ENCODE measurements at regions not wholly inside any gene's neighbourhood (a gene's known extent, or its start where the extent isn't known, plus 50 kb on each side); places are given as distances from the start of the nearest gene placed in this dataset.

DNA sequence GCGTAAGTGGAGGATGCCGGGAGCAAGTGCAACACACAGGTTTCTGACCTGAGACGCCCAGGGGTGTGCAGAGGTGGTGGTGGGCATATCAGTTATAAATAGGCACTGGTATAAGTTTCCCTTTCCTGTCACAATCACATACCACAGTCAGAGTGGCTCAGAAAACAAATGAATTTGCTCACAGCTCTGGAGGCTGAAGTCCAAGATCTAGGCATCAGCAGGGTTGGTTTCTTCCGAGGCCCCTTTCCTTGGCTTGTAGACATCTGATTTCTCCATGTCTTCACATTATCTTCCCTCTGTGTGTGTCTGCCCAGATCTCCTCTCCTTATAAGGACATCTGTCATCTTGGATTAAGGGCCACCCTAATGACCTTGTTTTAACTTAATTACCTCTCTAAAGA lies 250.5 kb upstream of the TNRC6C start:
- Histone ChIP-seq H3K4me3 (ENCODE audit: low read depth, low read length) (no peak overlapping the region), H3K27me3 (ENCODE audit: control insufficient read depth, insufficient read depth, low read length) (no peaks in the 10 kb centered on the region), H3K36me3 (ENCODE audit: control insufficient read depth, insufficient read depth, low read length) (no peaks in the 10 kb centered on the region)
- TF ChIP-seq, protein P1, sequence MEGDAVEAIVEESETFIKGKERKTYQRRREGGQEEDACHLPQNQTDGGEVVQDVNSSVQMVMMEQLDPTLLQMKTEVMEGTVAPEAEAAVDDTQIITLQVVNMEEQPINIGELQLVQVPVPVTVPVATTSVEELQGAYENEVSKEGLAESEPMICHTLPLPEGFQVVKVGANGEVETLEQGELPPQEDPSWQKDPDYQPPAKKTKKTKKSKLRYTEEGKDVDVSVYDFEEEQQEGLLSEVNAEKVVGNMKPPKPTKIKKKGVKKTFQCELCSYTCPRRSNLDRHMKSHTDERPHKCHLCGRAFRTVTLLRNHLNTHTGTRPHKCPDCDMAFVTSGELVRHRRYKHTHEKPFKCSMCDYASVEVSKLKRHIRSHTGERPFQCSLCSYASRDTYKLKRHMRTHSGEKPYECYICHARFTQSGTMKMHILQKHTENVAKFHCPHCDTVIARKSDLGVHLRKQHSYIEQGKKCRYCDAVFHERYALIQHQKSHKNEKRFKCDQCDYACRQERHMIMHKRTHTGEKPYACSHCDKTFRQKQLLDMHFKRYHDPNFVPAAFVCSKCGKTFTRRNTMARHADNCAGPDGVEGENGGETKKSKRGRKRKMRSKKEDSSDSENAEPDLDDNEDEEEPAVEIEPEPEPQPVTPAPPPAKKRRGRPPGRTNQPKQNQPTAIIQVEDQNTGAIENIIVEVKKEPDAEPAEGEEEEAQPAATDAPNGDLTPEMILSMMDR (IDR thresholded peaks at IDR 0.05; ENCODE audit: insufficient read depth, low read length, severe bottlenecking) = no peak
- FAIRE-seq (no peak), DNase-seq (ENCODE audit: low read depth) (no peak)

DNA sequence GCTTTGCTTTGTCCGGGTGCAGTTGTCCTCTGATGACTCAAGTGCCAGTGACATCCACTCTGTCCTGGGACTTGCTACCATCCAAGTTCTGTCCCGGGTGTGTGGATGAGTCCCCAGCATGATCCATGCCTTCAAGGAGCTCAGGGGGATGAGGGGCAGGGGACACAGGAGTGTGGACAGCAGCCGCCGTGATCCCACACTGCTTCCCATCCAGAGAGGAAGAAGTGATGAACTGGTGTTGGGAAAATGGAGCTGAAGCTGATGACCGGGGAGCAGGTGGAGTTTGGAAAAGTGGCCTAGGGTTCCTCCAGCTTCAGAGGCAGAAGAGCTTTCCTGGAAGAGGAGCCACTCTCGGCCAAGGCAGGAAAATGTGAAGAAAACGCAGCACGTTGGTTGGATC lies 249.6 kb upstream of the TNRC6C start:
- no peak for FAIRE-seq
- no peak for DNase-seq (ENCODE audit: low read depth)
- Histone ChIP-seq H3K4me3 (ENCODE audit: low read depth, low read length) (no peak overlapping the region), H3K27me3 (ENCODE audit: control insufficient read depth, insufficient read depth, low read length) (no peaks in the 10 kb centered on the region), H3K36me3 (ENCODE audit: control insufficient read depth, insufficient read depth, low read length) (no peaks in the 10 kb centered on the region)
- TF ChIP-seq, protein P1 (IDR thresholded peaks at IDR 0.05; ENCODE audit: insufficient read depth, low read length, severe bottlenecking) = no peak

DNA sequence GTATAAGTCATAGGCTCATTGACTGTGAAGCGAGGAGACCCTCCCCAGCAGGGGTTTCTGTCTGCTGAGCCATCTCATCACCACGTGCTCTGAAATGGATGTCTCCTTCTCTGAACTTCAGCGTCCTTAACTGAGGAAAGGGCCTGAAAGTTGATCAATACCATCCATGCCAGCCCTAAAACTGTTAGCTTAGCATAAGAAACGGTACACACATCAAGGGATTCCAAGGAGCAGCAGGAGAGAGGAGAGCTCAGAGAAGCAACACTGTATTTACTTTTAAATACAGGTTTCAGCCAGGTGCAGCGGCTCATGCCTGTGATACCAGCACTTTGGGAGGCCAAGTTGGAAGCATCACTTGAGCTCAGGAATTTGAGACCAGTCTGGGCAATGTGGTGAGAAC lies 248.9 kb upstream of the TNRC6C start:
- Histone ChIP-seq H3K4me3 (ENCODE audit: low read depth, low read length) (no peak overlapping the region), H3K27me3 (ENCODE audit: control insufficient read depth, insufficient read depth, low read length) (no peaks in the 10 kb centered on the region), H3K36me3 (ENCODE audit: control insufficient read depth, insufficient read depth, low read length) (no peaks in the 10 kb centered on the region)
- DNase-seq (ENCODE audit: low read depth) = no peak
- TF ChIP-seq, protein P1 (IDR thresholded peaks at IDR 0.05; ENCODE audit: insufficient read depth, low read length, severe bottlenecking) = no peak
- FAIRE-seq = no peak

DNA sequence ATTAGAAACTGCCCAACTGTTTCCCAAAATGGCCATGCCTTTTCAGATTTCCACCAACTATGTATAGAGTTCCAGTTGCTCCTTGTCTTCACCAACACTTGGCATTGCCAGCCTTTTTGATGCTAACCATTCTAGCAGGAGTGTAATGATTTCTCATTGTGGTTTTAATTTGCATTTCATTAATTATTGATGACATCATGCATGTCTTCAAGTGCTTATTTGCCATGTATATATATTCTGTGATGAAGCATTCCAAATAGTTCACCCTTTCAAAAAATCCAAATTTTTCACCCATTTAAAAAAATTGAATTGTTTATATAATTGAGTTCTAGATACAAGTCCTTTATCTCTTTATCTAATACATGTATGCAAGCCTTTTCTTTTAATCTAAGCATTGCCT lies 245.9 kb upstream of the TNRC6C start:
- TF ChIP-seq, protein P1 (IDR thresholded peaks at IDR 0.05; ENCODE audit: insufficient read depth, low read length, severe bottlenecking) = no peak
- DNase-seq (ENCODE audit: low read depth) = no peak
- Histone ChIP-seq H3K27me3 (ENCODE audit: control insufficient read depth, insufficient read depth, low read length) (no peaks in the 10 kb centered on the region), H3K4me3 (ENCODE audit: low read depth, low read length) (no peak overlapping the region), H3K36me3 (ENCODE audit: control insufficient read depth, insufficient read depth, low read length) (no peaks in the 10 kb centered on the region)
- FAIRE-seq = no peak

DNA sequence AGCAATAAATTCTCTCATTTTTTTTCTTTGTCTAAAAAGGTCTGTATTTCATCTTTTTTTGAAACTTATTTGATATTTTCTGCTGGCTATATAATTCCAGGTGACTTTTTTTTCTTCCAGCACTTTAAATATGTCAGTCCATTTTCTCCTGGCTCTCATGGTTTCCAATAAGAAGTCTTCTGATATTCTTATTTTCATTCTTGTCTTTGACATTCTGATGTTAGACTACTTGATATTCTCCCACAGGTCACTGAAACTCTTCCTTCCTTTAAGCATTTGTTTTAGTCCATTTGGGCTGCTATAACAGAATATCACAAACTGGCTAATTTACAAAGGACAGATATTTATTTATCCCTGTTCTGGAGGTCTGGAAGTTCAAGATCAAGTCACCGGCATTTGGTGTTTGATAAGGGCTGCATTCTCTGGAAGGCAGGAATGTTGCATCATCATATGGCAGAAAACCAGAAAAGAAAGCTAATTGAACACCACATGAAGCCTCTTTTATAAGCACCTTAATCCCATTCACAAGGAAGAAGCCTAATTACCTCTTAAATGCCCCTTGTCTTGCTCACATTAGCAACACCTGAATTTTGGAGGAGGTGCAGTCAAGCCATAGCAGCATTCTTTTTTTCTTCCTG lies 242.1 kb upstream of the TNRC6C start:
- no peaks in the 10 kb centered on the region for H3K27me3 ChIP-seq (ENCODE audit: control insufficient read depth, insufficient read depth, low read length)
- FAIRE-seq (no peak), DNase-seq (ENCODE audit: low read depth) (no peak)
- H3K36me3 ChIP-seq (ENCODE audit: control insufficient read depth, insufficient read depth, low read length) = no peaks in the 10 kb centered on the region
- no peak overlapping the region for H3K4me3 ChIP-seq (ENCODE audit: low read depth, low read length)
- TF ChIP-seq, protein P1 (IDR thresholded peaks at IDR 0.05; ENCODE audit: insufficient read depth, low read length, severe bottlenecking) = no peak

Data from bronchial epithelial cell (primary cell).